NB4 (cell line): ENCODE measurements at regions not wholly inside any gene's neighbourhood (a gene's known extent, or its start where the extent isn't known, plus 50 kb on each side); places are given as distances from the start of the nearest gene placed in this dataset.

Experiments used
- MYC ChIP-seq: IDR thresholded peaks from 2 replicates; pipeline ENCODE4 v1.6.1; 2011; ENCODE audit warnings: low read depth, low read length
- POLR2A ChIP-seq: IDR thresholded peaks from 2 replicates; pipeline ENCODE4 v1.6.1; 2011; ENCODE audit warnings: mild to moderate bottlenecking; ENCODE audit not compliant: insufficient read length; ENCODE audit errors: extremely low read depth
- TF ChIP-seq, protein P1 (sequence below): IDR thresholded peaks from one replicate; pipeline ENCODE4 v1.5.1; 2012; ENCODE audit warnings: low read depth, low read length
- TF ChIP-seq, protein P2 (sequence below): IDR thresholded peaks from 2 replicates; pipeline ENCODE4 v1.6.1; 2011; ENCODE audit warnings: low read depth, low read length

- TF ChIP-seq, protein P1, sequence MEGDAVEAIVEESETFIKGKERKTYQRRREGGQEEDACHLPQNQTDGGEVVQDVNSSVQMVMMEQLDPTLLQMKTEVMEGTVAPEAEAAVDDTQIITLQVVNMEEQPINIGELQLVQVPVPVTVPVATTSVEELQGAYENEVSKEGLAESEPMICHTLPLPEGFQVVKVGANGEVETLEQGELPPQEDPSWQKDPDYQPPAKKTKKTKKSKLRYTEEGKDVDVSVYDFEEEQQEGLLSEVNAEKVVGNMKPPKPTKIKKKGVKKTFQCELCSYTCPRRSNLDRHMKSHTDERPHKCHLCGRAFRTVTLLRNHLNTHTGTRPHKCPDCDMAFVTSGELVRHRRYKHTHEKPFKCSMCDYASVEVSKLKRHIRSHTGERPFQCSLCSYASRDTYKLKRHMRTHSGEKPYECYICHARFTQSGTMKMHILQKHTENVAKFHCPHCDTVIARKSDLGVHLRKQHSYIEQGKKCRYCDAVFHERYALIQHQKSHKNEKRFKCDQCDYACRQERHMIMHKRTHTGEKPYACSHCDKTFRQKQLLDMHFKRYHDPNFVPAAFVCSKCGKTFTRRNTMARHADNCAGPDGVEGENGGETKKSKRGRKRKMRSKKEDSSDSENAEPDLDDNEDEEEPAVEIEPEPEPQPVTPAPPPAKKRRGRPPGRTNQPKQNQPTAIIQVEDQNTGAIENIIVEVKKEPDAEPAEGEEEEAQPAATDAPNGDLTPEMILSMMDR, result no peak
- TF ChIP-seq MYC, result no peak
- no peak for TF ChIP-seq POLR2A
- TF ChIP-seq, protein P2, sequence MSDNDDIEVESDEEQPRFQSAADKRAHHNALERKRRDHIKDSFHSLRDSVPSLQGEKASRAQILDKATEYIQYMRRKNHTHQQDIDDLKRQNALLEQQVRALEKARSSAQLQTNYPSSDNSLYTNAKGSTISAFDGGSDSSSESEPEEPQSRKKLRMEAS, result no peak
Measured at GRCh38 chr2:175619179-175620045, 382.7 kb downstream of the LNPK start.
